HG03565 (cell line): ENCODE measurements at regions not wholly inside any gene's neighbourhood (a gene's known extent, or its start where the extent isn't known, plus 50 kb on each side); places are given as distances from the start of the nearest gene placed in this dataset.
"Not testable (repeated sequence)": the region's sequence is repeated elsewhere in the genome, so short reads cannot be mapped to it uniquely, and the experiment has no call there.

ENCODE experiments used
- ATAC-seq: cut with Tn5 transposase; IDR thresholded peaks from one replicate; pipeline ENCODE4 v1.9.1; 2021; ENCODE audit warnings: mild to moderate bottlenecking, moderate library complexity; ENCODE audit not compliant: unreplicated experiment

DNA sequence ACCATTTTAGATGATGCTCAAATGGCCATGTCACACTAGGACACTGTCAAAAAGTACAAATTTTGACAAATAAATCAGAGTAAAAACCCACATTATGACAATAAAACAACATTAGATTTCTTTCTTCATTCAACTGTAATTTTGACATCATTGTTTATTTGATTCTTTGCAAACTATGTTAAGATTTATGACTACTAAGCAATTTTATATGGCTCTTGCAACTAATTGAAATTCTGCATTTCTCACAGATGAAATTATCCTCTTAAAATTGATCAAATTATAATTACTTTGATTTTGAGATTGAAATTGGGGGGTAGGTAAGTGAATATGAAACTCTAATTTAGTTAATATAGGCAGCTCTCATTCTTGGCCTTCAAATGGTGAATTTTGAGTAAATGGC, 59.8 kb downstream of the ATOH1 start:
- ATAC-seq, result no peak

DNA sequence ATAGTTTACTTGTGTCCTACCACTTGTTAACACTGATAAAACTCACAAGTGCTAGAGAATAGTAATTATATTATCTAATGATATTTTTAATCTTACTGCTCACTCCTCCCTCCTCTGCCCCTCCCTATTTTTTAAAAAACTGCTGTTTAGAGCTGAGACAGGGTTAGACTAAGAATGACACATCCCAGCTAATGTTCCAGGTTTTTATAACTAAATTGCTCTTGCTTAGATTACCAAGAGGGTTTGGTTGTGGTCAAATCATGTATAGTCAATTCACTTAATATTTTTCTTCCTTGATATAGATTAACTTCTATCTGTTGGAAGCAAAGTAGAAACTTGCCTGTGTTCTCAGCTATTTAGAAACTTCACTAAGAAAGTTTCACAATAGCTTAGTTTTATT, 60.2 kb downstream of the ATOH1 start:
- ATAC-seq, result no peak

GRCh38 chr4:93891244-93891643, 62.7 kb downstream of the ATOH1 start:
- ATAC-seq, result no peak

- ATAC-seq, result no peak
These were observed 66.4 kb downstream of the ATOH1 start for GRCh38 chr4:93894995-93895394.

- ATAC-seq, result no peak
These were observed 68.0 kb downstream of the ATOH1 start for GRCh38 chr4:93896516-93896915.

DNA sequence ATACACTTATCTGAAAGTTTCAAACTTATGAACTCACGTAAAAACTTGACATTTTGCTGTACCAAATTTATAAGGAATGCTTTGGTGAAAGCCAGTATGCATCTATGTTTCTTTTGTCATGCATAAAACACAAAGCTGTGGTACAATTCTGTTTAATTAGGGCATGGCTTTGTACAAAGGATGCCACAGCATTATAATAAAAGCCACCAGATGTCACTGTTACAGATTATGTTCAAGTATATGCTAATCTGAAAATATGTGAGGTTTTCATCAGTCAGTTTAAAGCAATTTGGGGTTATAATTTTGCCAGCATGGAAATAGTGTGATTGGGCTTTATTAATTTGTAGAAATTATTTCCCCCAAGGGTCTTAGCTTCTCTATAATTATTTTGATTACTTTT, 69.0 kb downstream of the ATOH1 start:
- no peak for ATAC-seq

DNA sequence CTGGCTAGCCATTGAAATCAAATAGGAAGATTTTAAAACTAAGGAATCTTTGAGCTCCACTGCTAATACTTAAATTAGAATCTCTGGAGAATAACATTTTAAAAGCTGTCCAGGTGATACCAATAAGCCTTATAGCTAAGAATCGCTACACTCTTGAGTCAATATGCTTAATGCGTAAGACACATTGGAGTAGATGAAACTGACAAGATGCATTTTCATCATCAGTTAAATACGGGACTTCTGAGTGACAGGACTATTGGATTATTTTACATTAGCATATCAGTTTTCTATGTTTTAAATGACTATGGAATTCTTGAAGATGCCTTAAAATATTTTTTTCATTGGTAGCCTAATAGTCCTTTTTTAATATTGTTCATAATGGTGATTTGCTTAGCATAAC, 80.2 kb downstream of the ATOH1 start:
- no peak for ATAC-seq

- ATAC-seq, result no peak
These were observed 83.1 kb downstream of the ATOH1 start for GRCh38 chr4:93911671-93912070.

GRCh38 chr4:93912146-93912545, 83.6 kb downstream of the ATOH1 start:
- ATAC-seq, result no peak

DNA sequence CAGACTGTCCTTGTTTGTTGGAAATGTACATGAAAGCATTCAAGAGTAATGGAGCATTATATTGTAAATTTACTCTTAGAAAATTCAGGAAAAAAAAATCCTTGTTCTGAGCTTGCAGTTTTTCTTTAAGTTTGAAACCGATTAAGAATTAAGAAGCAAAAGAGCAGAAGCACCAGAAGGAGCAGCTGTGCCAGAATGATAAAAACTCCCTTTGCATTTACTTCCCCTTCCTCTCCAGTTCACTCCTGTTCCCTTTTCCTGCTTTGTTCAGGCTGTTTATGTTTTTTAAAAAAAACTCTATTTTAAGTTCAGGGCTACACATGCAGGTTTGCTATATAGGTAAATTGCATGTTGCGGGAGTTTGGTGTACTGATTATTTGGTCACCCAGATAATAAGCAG, 90.3 kb downstream of the ATOH1 start:
- ATAC-seq, result no peak

- not testable (repeated sequence) for ATAC-seq
These were observed 95.0 kb downstream of the ATOH1 start for GRCh38 chr4:93923570-93923969.

DNA sequence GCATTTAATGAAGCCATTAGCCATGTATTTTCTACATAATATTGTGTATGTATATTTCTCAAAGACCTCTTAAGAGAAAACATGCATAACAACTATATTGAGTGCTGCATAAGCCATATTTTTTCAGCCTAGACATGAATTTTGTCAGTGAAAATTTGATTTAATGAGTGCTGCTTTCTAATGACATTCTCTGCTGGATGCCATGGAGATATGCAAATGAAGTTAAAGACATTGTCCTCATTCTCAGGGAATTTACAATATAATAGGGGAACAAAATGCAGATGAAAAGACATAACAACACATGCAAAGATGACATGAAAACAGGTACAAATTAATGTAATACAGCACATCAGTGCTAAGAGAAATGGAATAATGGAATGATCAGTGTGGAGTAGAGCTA, 118.7 kb downstream of the ATOH1 start:
- ATAC-seq, result no peak

GRCh38 chr4:93950239-93950638, 121.7 kb downstream of the ATOH1 start:
- not testable (repeated sequence) for ATAC-seq

DNA sequence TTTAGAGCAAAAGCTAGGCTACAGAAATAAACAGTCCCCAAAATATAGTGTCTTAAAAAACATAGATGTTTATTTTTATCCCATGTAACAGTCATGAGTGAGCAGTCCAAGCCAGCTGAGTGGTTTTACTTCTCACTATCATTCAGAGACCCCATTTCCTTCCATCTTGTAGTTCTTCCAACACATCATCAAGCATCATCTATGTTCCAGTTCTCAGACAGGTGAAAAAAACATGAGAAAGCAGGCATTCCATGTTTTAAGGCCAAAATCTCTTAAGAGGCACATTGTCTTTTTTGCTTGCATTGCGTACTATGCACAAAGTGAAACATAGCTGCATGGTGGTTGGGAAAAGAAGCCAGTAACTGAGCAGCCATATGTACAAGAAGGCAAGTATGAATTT, 128.6 kb downstream of the ATOH1 start:
- no peak for ATAC-seq

GRCh38 chr4:93960450-93960849, 131.9 kb downstream of the ATOH1 start:
- ATAC-seq, result no peak

DNA sequence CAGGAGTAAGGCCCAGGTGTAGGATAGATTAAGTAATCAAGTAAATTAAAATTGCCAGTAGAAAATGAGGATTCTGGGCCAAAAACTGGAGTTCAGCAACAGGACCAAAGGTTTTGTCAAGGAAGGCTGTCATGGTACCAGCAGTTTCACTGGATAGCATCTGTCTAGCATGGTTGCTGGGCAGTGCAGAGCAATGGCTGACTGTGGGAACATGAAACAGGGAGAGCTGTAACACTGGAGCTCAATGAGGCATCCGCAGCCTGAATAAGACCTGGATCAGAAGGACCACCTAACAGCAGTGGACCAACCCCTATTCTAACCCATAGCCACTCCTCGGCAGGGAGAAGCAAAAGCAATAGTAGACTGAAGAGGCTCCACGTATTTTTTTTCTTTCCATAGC, 132.4 kb downstream of the ATOH1 start:
- ATAC-seq, result no peak

DNA sequence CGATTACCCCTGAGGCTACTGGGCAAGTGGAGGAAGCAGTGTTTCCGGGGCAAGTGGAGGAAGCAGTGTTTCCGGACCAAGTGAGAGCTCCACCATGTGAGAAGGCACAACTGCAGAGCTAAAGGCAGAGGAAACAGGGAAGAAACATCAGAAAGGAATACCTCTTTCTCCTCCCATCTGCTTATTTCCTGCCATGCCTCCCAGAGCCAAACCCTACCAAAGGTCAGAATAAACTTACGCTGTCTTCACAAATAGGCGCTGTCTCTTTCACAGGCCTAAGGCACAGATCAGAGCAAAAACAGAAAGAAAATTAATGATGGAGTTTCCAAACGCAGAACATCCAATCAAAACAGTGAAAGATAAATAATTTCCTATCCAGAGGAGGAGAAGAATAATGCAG, 153.0 kb downstream of the ATOH1 start:
- ATAC-seq, result no peak

DNA sequence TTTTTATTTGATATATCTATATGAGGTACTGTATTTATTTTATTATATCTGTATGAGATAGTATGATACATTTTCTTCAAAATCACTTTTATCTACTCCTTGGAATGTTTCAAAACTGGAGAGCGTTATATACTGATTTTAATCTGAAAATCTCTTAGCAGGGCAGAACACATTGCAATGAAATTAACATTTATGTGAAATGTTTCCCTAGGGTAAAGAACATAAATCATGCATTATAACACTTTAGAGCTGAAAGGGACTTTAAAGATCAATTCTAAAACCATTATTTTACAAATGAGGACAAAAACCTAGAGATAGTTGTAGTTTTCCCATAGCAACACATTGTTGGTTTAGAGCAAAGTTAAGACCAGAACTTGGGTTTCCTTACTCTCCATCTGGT, 153.7 kb downstream of the ATOH1 start:
- no peak for ATAC-seq

- ATAC-seq, result peak; percentile 82
These were observed 154.6 kb downstream of the ATOH1 start for GRCh38 chr4:93983140-93983539.

DNA sequence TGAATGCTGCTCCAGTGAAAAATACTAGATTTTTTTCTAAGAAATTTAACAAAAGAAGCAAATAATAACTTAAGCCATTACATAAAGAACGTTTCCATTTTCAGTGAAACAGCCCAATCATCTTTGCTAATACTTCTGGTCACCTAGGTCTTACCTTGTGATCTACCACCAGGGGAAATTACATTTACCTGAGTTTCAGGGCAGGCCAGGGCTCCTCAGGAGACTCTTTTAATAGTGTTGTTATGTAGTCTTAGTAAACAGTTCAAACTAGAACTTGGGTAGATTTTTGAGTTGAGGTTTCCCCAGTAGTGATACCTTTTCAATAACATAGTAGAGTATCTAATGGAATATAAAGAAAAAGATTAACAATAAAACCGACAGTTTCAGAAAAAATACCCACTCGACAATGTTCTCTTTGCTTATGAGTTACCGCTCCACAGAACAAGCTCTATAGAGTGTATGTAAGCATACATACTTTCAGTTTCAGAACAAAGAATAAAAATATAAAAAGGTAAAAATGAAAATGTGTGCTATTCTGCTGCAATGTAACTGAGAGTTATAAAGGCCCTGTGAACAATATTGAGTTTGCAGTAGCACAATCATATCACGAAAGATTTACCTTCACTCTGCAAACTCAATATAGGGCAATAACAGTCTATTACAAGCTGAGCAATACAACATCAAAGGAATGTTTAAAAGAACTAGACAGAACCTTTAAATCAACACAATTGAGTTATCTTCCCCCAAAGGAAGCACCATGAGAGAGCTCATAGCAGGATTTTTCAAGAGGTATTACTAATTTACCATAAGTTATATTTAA, 165.8 kb downstream of the ATOH1 start:
- ATAC-seq, result no peak

- no peak for ATAC-seq
These were observed 168.3 kb downstream of the ATOH1 start for GRCh38 chr4:93996895-93997294.

DNA sequence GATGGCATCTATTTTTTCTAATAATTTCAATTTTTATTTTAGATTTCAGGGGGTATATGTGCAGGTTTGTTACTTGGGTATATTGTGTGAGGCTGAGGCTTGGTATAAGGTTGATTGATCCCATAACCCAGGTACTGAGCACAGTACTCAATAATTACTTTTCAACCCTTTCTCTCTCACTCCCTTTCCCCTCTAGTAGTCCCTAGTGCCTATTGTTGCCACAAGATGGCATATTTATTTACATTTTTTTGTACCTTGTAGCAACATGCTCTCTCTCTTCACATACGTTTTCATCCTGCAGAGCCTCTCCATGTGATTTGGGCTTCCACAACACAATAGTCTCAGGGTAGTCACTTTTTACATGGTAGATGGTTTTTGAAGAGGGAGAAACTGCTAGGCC, 172.0 kb downstream of the ATOH1 start:
- ATAC-seq, result no peak

GRCh38 chr4:94006932-94007331, 178.4 kb downstream of the ATOH1 start:
- no peak for ATAC-seq
